Smooth muscle cell (in vitro differentiated cells): ENCODE measurements at regions not wholly inside any gene's neighbourhood (a gene's known extent, or its start where the extent isn't known, plus 50 kb on each side); places are given as distances from the start of the nearest gene placed in this dataset.

Experiments
- DNase-seq: peaks from one replicate; lab custom pipeline; 2025; ENCODE audit not compliant: unreplicated experiment; lab: John Stamatoyannopoulos, UW
- H2AFZ ChIP-seq: fragments of 200-600 bp; sonication (generic); 2 replicates; pipeline ENCODE4 v1.6.0; 2016; ENCODE audit warnings: antibody characterized with exemption, low read depth, mild to moderate bottlenecking
- H3F3A ChIP-seq: fragments of 200-600 bp; sonication (generic); 2 replicates; pipeline ENCODE4 v1.6.0; 2017; ENCODE audit warnings: antibody characterized with exemption, low read depth
- H3K27ac ChIP-seq: fragments of 200-600 bp; sonication (generic); 2 replicates; pipeline ENCODE4 v1.5.1; 2016; ENCODE audit warnings: low read depth, mild to moderate bottlenecking
- H3K27me3 ChIP-seq: fragments of 200-600 bp; sonication (generic); 2 replicates; pipeline ENCODE4 v1.6.1; 2016; ENCODE audit warnings: low read depth, mild to moderate bottlenecking
- H3K36me3 ChIP-seq: fragments of 200-600 bp; sonication (generic); 2 replicates; pipeline ENCODE4 v1.5.1; 2016; ENCODE audit warnings: low read depth
- H3K4me1 ChIP-seq: fragments of 200-600 bp; sonication (generic); 2 replicates; pipeline ENCODE4 v1.5.1; 2016; ENCODE audit warnings: low read depth
- H3K4me2 ChIP-seq: fragments of 200-600 bp; sonication (generic); 2 replicates; pipeline ENCODE4 v1.6.0; 2016; ENCODE audit warnings: mild to moderate bottlenecking
- H3K4me3 ChIP-seq: fragments of 200-600 bp; sonication (generic); 2 replicates; pipeline ENCODE4 v1.5.1; 2016; ENCODE audit warnings: mild to moderate bottlenecking
- H3K79me2 ChIP-seq: fragments of 200-600 bp; sonication (generic); 2 replicates; pipeline ENCODE4 v1.6.0; 2016; ENCODE audit warnings: low read depth, mild to moderate bottlenecking
- H3K9ac ChIP-seq: fragments of 200-600 bp; sonication (generic); 2 replicates; pipeline ENCODE4 v1.6.0; 2016; ENCODE audit warnings: low read depth
- H3K9me3 ChIP-seq: fragments of 200-600 bp; sonication (generic); replicated peaks from 2 replicates; pipeline ENCODE4 v1.5.1; 2016; ENCODE audit warnings: low read depth
- H4K20me1 ChIP-seq: fragments of 200-600 bp; sonication (generic); 2 replicates; pipeline ENCODE4 v1.6.0; 2016; ENCODE audit warnings: low read depth
- WGBS: methylation state at CpG from one replicate; pipeline ENCODE4 v1.1.7; 2016; ENCODE audit warnings: low lambda C conversion rate; 5-methylcytosine and 5-hydroxymethylcytosine counted together
- TF ChIP-seq, protein P1 (sequence below): fragments of 200-600 bp; sonication (generic); IDR thresholded peaks from 2 replicates; pipeline ENCODE4 v1.5.1; 2017; ENCODE audit warnings: borderline replicate concordance, mild to moderate bottlenecking, antibody characterized with exemption; ENCODE audit not compliant: insufficient read depth, poor library complexity, severe bottlenecking

- Histone ChIP-seq H3K9me3 (no peaks in the 10 kb centered on the region), H3K27ac (no peak overlapping the region), H3K9ac (no peak overlapping the region), H3K27me3 (no peaks in the 10 kb centered on the region), H3K4me1 (no peaks in the 10 kb centered on the region), H3F3A (no peaks in the 10 kb centered on the region), H3K36me3 (no peaks in the 10 kb centered on the region), H2AFZ (no peak overlapping the region), H4K20me1 (no peaks in the 10 kb centered on the region), H3K79me2 (no peaks in the 10 kb centered on the region), H3K4me2 (no peak overlapping the region), H3K4me3 (no peak overlapping the region)
- TF ChIP-seq, protein P1, sequence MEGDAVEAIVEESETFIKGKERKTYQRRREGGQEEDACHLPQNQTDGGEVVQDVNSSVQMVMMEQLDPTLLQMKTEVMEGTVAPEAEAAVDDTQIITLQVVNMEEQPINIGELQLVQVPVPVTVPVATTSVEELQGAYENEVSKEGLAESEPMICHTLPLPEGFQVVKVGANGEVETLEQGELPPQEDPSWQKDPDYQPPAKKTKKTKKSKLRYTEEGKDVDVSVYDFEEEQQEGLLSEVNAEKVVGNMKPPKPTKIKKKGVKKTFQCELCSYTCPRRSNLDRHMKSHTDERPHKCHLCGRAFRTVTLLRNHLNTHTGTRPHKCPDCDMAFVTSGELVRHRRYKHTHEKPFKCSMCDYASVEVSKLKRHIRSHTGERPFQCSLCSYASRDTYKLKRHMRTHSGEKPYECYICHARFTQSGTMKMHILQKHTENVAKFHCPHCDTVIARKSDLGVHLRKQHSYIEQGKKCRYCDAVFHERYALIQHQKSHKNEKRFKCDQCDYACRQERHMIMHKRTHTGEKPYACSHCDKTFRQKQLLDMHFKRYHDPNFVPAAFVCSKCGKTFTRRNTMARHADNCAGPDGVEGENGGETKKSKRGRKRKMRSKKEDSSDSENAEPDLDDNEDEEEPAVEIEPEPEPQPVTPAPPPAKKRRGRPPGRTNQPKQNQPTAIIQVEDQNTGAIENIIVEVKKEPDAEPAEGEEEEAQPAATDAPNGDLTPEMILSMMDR, result no peak
- WGBS, result 55% methylated on average over 3 of the region's 3 CpGs
- no peak for DNase-seq
Observed at GRCh38 chr9:18194316-18194715, 279.6 kb upstream of the ADAMTSL1 start.

- Histone ChIP-seq H3K27me3 (no peaks in the 10 kb centered on the region), H2AFZ (no peak overlapping the region), H3K9ac (no peak overlapping the region), H3K4me3 (no peak overlapping the region), H3K27ac (no peak overlapping the region), H3F3A (no peaks in the 10 kb centered on the region), H3K4me1 (no peaks in the 10 kb centered on the region), H3K79me2 (no peaks in the 10 kb centered on the region), H3K9me3 (no peaks in the 10 kb centered on the region), H3K4me2 (no peak overlapping the region), H3K36me3 (no peaks in the 10 kb centered on the region), H4K20me1 (no peaks in the 10 kb centered on the region)
- 82% methylated on average over 3 of the region's 3 CpGs for WGBS
- TF ChIP-seq, protein P1, result no peak
- DNase-seq, result no peak
Observed at GRCh38 chr9:18195223-18195622, 278.7 kb upstream of the ADAMTSL1 start.

GRCh38 chr9:18202924-18203323 is 271.0 kb upstream of the ADAMTSL1 start:
- Histone ChIP-seq H2AFZ (no peak overlapping the region), H3K36me3 (no peaks in the 10 kb centered on the region), H3K9ac (no peak overlapping the region), H3F3A (no peaks in the 10 kb centered on the region), H3K9me3 (no peaks in the 10 kb centered on the region), H3K4me2 (no peak overlapping the region), H3K27ac (no peak overlapping the region), H3K4me1 (no peaks in the 10 kb centered on the region), H3K27me3 (peaks cover 27% of the 10 kb centered on the region), H3K4me3 (no peak overlapping the region), H3K79me2 (no peaks in the 10 kb centered on the region), H4K20me1 (no peaks in the 10 kb centered on the region)
- TF ChIP-seq, protein P1, result no peak
- DNase-seq, result no peak
- 90% methylated on average over 4 of the region's 4 CpGs for WGBS

DNA sequence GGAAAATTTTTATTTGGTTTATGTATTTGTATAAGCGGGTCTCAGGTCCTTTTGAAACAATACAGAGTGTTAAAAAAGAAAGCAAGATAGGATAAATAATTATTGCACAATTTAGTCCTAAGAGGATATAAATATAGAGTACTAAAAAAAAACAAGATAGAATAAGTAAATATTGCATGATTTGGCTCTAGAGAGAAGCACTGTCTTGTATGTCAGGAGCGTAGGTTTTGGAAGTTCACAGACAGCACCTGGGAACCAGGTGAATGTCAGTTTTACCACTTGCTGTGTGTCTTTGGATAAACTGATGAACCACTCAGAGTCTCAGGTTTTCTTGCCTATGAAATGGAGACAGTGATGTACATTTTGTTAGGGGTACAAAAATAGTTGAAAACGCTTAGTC is 266.2 kb upstream of the ADAMTSL1 start:
- TF ChIP-seq, protein P1, result no peak
- no peaks in the 10 kb centered on the region for H3K9me3 ChIP-seq
- WGBS, result 99% methylated on average over 3 of the region's 3 CpGs
- no peak overlapping the region for H3K9ac ChIP-seq
- H3K27me3 ChIP-seq, result peaks cover 16% of the 10 kb centered on the region
- H3F3A ChIP-seq, result no peaks in the 10 kb centered on the region
- no peak overlapping the region for H3K27ac ChIP-seq
- no peak for DNase-seq
- no peaks in the 10 kb centered on the region for H3K4me1 ChIP-seq
- H2AFZ ChIP-seq, result no peak overlapping the region
- no peak overlapping the region for H3K4me2 ChIP-seq
- H3K36me3 ChIP-seq, result no peaks in the 10 kb centered on the region
- H4K20me1 ChIP-seq, result no peaks in the 10 kb centered on the region
- no peaks in the 10 kb centered on the region for H3K79me2 ChIP-seq
- no peak overlapping the region for H3K4me3 ChIP-seq
